Testis (tissue), 2 donors: ENCODE measurements at regions not wholly inside any gene's neighbourhood (a gene's known extent, or its start where the extent isn't known, plus 50 kb on each side); places are given as distances from the start of the nearest gene placed in this dataset.

Experiments used
- CTCF ChIP-seq, 3 experiments: fragments of 450-650 bp in 2 of 3; fragments of 200-600 bp in 1 of 3; sonication (generic) in 1 of 3; IDR thresholded peaks; one replicate each; pipeline ENCODE4 v1.5.1; 2016 to 2019; ENCODE audit warnings: antibody characterized with exemption in 3 of 3, mild to moderate bottlenecking in 2 of 3, moderate library complexity in 1 of 3
- POLR2A ChIP-seq: fragments of 450-650 bp; IDR thresholded peaks from one replicate; pipeline ENCODE4 v1.6.1; 2017; ENCODE audit warnings: antibody characterized with exemption, mild to moderate bottlenecking, moderate library complexity

GRCh38 chr3:146975476-146975875 is 370.3 kb upstream of the PLSCR5 start:
- TF ChIP-seq CTCF (IDR thresholded peaks at IDR 0.05) (no peak), POLR2A (no peak)
